ENCODE measurements at regions not wholly inside any gene's neighbourhood (a gene's known extent, or its start where the extent isn't known, plus 50 kb on each side); places are given as distances from the start of the nearest gene placed in this dataset.

DNA sequence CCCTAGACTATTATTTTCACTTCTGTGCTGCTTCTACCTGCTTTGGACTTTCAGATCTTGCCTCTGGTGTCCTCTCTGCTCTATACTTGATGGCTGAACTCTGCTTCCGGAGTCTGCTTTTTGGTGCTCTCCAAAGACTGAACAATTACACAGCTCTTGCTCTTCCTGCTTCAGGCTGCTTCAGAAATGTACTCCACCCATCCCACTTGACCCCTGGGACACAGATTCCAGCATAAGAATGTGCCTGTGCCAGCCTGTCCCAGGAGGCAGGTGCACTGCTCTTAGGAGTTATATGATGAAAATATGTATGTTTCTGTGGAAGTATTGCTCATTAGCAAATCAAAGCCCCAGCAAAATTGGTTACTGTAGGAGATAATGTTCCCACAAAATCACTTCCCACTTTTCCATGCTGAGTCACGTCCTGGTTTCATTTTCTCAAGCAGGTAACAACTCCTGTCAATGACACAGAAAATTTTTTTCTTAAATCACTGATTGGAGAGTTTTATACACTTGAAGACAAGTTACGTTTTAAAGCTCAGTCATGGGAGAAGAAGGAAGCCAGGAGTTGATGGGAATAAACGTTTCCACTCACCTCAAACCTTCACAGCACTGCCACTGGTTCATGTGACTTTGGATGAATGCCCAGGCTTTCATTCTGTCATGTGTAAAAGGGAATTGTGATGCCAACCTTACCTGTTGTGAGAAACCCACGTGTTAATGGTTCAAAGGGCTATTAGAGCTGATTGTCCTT lies 239.4 kb upstream of the ZPLD1 start:
- H3K4me3 ChIP-seq: no peak overlapping the region
- no peaks in the 10 kb centered on the region for H3K36me3 ChIP-seq
- H3K9me3 ChIP-seq: no peaks in the 10 kb centered on the region
- intact Hi-C loops (cut with DNase I): no loop called here
- H3K27ac ChIP-seq: no peak overlapping the region
- no peak for DNase-seq (ENCODE audit: low spot score in 2 of 2)
- H3K27me3 ChIP-seq: no peaks in the 10 kb centered on the region
- TF ChIP-seq, protein P1, sequence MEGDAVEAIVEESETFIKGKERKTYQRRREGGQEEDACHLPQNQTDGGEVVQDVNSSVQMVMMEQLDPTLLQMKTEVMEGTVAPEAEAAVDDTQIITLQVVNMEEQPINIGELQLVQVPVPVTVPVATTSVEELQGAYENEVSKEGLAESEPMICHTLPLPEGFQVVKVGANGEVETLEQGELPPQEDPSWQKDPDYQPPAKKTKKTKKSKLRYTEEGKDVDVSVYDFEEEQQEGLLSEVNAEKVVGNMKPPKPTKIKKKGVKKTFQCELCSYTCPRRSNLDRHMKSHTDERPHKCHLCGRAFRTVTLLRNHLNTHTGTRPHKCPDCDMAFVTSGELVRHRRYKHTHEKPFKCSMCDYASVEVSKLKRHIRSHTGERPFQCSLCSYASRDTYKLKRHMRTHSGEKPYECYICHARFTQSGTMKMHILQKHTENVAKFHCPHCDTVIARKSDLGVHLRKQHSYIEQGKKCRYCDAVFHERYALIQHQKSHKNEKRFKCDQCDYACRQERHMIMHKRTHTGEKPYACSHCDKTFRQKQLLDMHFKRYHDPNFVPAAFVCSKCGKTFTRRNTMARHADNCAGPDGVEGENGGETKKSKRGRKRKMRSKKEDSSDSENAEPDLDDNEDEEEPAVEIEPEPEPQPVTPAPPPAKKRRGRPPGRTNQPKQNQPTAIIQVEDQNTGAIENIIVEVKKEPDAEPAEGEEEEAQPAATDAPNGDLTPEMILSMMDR (IDR thresholded peaks at IDR 0.05): no peak
- peaks cover 0 to under 1% of the 10 kb centered on the region in 2 donors for H3K4me1 ChIP-seq

DNA sequence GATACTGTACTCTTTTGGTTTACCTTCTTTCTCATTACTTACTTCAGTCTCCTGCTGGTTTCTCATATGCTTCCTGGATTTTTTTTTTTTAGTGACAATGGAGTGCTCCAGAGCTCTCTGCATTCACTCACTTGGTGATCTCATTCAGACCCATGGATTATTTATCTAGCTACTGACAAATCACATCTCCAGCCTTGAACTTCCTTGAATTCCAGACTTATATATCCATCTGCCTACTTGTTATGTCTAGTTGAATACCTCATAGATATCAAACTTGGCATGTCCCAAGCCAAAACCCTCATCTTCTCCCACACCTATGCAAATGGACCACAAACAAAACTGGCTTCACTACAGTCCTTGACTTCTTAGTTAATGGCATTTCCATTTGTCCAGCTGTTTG lies 234.7 kb upstream of the ZPLD1 start:
- DNase-seq (ENCODE audit: low spot score in 2 of 2): no peak
- TF ChIP-seq, protein P1 (IDR thresholded peaks at IDR 0.05): no peak
- H3K36me3 ChIP-seq: no peaks in the 10 kb centered on the region
- no peak overlapping the region for H3K4me3 ChIP-seq
- H3K9me3 ChIP-seq: no peaks in the 10 kb centered on the region
- no peaks in the 10 kb centered on the region for H3K27me3 ChIP-seq
- no peaks in the 10 kb centered on the region for H3K4me1 ChIP-seq
- intact Hi-C loops (cut with DNase I): no loop called here
- H3K27ac ChIP-seq: no peak overlapping the region

DNA sequence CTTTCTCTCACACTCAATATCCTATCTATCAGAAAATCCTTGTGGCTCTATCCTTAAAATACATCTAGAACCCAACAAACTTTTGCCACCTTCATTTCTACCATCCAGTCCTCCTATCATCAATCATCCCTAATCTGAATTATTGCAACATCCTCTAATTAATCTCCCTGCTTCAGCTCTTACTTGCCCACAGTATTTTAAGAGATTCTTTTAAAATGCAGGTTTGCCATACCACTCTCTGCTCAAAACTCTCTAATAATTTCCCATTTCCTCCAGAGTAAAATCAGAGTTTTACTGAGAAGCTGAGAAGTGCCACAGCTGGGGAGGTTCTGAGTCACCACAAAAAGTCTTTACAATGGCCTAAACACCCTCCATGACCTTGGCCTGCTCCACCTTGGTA lies 234.3 kb upstream of the ZPLD1 start:
- Histone ChIP-seq H3K27me3 (no peaks in the 10 kb centered on the region), H3K36me3 (no peaks in the 10 kb centered on the region), H3K4me3 (no peak overlapping the region), H3K4me1 (no peaks in the 10 kb centered on the region), H3K27ac (no peak overlapping the region), H3K9me3 (no peaks in the 10 kb centered on the region)
- no peak for DNase-seq (ENCODE audit: low spot score in 2 of 2)
- TF ChIP-seq, protein P1 (IDR thresholded peaks at IDR 0.05): no peak
- intact Hi-C loops (cut with DNase I): no loop called here

DNA sequence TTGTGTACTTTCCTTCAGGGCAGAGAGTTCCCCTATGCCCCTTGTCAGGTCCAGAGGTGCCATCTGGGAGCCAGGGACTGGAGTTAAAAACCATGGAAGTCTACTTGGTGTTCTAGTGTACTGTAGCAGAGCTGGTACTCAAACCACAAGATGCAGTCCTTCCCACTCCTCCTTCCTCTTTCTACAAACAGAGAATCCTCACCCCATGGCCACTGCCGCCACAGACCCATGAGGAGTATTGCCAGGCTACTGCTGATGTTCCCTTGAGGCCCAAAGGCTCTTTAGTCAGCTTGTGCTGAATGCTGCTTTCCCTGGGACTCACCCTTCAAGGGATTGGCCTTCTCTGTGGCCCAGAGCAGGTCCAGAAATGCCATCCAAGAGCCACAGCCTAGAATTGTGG lies 229.2 kb upstream of the ZPLD1 start:
- TF ChIP-seq, protein P1 (IDR thresholded peaks at IDR 0.05): no peak
- Histone ChIP-seq H3K27ac (peak overlapping the region; percentile 35 to 82), H3K27me3 (no peaks in the 10 kb centered on the region), H3K9me3 (no peaks in the 10 kb centered on the region), H3K4me1 (peaks cover 2 to 19% of the 10 kb centered on the region in 2 donors), H3K4me3 (no peak overlapping the region), H3K36me3 (no peaks in the 10 kb centered on the region)
- intact Hi-C loops (cut with DNase I): loop anchor here (5.0 kb wide), 1 partner anchor 83 kb away; no protein-coding TSS in a partner anchor
- no peak for DNase-seq (ENCODE audit: low spot score in 2 of 2)

DNA sequence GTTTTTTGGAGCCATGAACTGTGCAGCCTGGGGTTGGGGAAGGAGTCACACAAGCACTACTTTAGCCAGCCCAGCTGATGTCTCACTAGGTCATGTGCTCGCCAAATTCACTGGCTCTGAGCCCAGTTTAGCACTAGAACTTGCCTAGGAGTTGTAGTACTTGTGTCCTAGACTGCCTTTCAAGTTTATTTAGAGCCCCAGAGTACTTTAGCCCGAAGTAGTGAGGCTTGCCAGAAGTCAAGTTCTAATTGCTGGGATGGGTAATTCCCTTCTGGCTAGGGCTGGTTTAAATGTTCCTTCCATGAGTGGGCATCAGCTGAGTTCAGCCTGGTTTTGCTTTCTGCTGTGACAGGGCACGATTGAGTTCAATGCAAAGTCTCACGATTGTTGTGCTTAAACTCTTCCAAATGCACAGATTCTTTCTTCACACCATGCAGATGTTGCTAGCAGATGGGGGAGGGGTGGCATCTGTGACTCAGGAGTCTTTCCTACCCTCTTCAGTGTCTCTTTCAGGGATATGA lies 228.2 kb upstream of the ZPLD1 start:
- Histone ChIP-seq H3K27ac (peak overlapping the region; percentile 35 to 82), H3K4me3 (peak overlapping the region in 1 of 2 donors; percentile 33), H3K36me3 (no peaks in the 10 kb centered on the region), H3K27me3 (no peaks in the 10 kb centered on the region), H3K9me3 (no peaks in the 10 kb centered on the region), H3K4me1 (peaks cover 2 to 19% of the 10 kb centered on the region in 2 donors)
- DNase-seq (ENCODE audit: low spot score in 2 of 2): peak; percentile 60 to 90
- TF ChIP-seq, protein P1 (IDR thresholded peaks at IDR 0.05): no peak
- intact Hi-C loops (cut with DNase I): loop anchor here (5.0 kb wide), 1 partner anchor 84 kb away; no protein-coding TSS in a partner anchor

Measured in ascending aorta (tissue), 2 donors.